Fibroblast of gingiva (primary cell): ENCODE measurements at regions not wholly inside any gene's neighbourhood (a gene's known extent, or its start where the extent isn't known, plus 50 kb on each side); places are given as distances from the start of the nearest gene placed in this dataset.

ENCODE experiments used
- DNase-seq: peaks from one replicate; pipeline ENCODE4 v3.0.0-alpha.2; 2011; ENCODE audit warnings: low read depth

DNA sequence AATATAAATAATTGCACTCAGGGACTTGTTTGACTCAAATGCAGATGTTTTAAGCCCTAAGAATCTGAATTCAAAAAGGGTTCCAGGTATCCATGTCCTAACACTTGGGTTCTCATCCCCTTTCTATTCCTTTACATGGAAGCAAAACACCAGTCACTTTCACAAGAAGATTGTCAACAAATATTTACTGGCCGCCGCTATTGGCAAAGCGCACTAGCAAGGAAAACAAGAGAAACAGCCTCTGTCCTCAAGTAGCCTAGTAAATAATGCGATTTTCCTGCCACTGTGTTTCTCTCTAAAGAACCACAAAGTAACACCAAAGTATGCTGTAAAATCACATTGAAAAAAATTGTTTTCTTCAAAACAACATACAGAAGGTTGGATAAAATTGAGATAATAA is 66.7 kb upstream of the EZH2 start:
- DNase-seq, result no peak

DNA sequence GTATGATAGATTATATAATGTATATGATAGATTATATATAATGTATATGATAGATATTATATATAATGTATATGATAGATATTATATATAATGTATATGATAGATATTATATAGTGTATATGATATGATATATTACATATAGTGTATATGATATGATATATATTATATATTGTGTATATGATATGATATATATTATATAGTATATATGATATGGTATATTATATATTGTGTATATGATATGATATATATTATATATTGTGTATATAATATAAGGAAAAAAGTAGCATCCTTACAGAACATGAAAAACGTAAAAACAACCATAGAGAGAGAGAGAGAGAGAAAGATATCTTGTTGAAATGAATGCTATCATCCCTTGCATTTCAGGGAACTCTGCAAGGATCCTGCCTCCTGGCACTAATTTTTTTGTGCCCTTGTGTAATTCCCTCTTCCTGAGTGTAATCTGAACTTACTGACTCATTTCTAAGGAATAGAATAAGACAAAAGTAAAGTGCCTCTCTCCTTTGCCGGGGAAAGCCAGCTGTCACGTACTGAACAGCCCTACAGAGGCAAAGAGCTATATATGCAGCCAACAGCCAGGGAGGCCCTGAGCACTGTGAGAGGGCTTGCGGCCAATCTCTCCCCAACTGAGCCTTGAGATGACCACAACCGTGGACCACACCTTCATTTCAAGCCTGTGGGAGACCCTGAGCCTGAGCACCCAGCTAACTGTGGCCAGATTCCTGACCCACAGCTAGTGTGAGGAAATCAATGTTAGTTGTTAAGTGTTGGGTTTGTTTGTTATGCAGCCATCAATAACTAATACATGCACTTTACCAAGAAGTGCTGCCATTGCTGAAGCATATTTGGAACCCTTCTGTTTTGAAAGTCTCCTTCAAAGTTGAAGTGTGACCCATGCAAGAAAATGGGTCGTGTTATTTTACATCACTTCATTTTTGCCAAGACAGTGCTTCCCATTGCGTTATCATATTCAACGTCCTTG is 61.1 kb upstream of the EZH2 start:
- peak; percentile 82 for DNase-seq

DNA sequence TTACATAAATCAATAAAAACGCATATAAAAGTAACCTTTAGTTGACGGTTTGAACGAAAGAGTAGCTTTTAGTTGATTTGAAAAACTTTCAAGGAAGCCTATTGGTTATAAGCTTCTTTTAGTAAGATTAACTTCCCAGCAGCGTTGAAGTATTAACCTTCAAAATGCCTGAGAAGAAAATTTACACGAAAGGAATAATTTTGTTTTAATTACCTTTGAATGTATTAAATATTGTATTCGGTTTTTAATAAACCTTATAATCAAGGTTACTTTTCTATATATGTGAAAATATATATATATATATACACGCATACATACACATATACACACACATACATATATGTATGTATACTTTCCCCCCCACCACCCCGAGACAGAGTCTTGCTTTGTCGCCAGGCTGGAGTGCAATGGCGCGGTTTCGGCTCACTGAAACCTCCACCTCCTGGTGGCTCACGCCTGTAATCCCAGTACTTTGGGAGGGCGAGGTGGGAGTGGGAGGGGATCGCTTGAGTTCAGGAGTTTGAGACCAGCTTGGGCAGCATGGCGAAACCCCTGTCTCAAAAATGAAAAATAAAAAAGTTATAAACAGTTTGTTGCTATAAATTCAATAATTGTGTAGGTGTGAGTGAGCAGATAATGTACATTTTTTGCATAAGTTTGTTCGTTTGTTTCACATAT is 57.6 kb upstream of the EZH2 start:
- peak; percentile 29 for DNase-seq

DNA sequence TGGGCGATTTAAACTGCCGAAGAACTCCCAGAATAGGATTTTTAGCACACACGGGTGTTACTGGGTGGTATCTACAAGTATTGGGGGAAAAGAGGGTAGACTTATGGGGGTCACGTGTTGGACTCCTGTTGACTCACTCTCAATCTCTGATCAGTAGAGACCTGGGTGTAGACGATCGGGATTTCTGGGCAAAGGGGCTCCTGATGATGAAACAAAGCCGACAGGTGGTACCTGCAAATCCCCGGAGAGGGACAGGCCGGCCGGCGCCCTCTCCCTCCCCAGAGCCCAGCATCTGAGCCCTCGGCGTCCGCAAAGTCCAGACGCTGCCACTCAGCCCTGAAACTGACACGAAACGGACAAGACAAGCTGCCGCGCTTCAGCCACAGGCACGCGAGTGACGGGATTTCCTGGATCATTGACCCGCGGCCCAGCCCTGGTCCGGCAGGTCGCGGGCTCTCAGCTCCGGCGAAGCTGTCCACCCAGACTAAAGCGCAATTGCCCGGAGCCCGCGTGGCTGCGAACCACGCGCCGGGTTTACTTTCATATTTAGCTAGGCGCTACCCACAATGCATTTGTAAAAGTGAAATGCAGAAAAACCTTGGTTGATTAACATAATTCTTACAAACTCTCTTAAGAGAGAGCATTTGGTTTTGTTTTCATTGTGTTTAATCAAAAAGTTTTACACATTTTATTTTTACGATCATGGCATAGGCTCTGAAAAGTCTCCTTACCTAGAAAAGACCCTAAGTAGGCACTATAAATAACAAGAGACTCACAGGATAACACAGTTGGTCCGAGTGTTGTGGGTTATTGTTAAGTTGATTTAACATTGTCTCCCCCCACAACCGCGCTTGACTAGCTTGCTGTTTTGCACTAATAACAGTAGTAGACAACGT is 56.9 kb upstream of the EZH2 start:
- peak; percentile 81 for DNase-seq

DNA sequence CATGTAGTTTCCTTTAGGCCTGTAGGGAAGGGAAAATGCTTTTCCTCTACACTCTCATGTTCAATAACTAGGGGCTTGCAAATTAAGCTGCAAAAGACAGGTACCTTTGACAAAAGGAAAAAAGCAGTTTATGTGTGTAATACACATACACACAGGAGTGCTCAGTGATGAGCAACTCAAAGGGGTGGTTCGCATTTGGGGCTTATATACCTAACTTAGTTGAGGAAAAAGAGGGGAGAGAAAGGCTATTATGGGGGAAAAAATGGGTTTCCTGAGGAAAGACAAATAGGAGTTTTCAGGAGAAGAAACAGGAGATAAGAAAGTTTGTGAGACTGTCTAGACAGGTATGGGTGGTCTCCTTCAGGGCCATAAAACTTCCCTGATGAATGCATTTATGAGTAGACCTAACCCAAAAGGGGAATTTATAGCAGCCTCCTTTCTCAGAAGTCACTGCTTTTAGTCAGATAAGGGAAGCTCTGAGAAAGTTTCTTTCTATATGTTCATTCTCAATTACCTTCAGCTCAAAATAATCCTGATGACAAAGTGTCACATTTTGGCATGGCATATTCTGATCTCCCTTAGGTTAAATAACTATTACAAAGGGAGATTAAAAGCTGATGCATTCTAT is 55.2 kb upstream of the EZH2 start:
- DNase-seq, result no peak

DNA sequence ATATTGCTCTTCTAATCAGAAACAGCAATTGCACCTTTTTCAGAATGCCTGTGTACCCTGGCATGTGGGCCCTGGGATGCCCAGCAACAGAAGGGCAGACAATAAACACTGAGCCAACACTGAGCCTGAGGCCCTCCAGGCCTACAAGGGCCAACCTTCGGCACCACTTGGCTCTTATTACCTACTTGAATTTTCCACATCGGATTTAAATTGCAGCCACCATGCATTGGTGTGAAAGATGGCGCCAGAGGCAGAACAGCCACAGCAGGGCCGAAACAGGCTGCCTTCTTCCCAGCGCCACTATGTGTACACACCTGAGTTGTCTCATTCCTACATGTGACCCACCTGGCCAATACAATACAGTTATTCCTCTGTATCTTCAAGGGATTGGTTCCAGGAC is 51.4 kb upstream of the EZH2 start:
- no peak for DNase-seq
